ENCODE measurements at regions not wholly inside any gene's neighbourhood (a gene's known extent, or its start where the extent isn't known, plus 50 kb on each side); places are given as distances from the start of the nearest gene placed in this dataset.

DNA sequence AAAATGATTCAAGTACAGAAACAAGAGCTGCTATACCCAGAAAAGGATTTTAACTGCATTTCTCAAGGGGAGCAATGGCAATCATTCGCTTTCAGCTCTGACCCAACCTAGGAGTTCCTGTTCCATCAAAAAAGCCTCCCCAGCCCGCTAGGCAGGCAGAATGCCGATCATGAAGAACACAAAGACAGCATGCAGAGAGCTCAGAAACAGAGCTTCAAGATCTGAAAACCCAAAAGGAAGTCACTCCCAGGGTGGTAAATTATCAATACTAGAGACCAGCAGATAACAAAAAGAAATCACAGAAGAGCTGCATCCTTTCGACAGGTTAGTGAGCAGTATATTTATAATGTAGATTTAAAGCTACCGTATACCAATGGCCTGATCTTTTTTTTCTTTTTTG, 84.8 kb upstream of the CRIM1 start:
- Histone ChIP-seq H4K91ac (replicated peaks; ENCODE audit: insufficient read length, low read length) (no peak overlapping the region), H3K4me1 (replicated peaks in 1 of 4; ENCODE audit: control insufficient read depth in 3 of 4, insufficient read depth in 4 of 4, low read length in 3 of 4) (peaks cover 0 to 12% (median 9%) of the 10 kb centered on the region in 4 experiments; a peak in 4 of 7 replicates), H4K8ac (ENCODE audit: extremely low read depth, insufficient read depth, low read length) (no peak overlapping the region), H2BK120ac (replicated peaks; ENCODE audit: low read depth, low read length) (no peak overlapping the region), H3K4me3 (ENCODE audit: extremely low read depth in 1 of 4, insufficient read depth in 2 of 4, low read depth in 3 of 4, low read length in 4 of 4) (peak overlapping the region in 1 of 4 experiments; percentile 26; a peak in 1 of 8 replicates), H3K18ac (ENCODE audit: extremely low read depth, low read length) (no peak overlapping the region), H3K23me2 (ENCODE audit: low read depth, low read length) (no peaks in the 10 kb centered on the region; the same call in 1 of the 2 replicates), H3K9ac (replicated peaks in 1 of 4; ENCODE audit: extremely low read depth in 1 of 4, low read depth in 3 of 4, low read length in 3 of 4) (no peak overlapping the region), H2BK5ac (ENCODE audit: low read depth, low read length) (no peak overlapping the region), H2BK12ac (ENCODE audit: low read depth, low read length) (no peak overlapping the region), H3K4me2 (ENCODE audit: insufficient read depth in 1 of 2, low read depth in 2 of 2, low read length in 2 of 2) (peak overlapping the region; percentile 39 to 60; a peak in 3 of 4 replicates), H2AFZ (ENCODE audit: low read length) (no peak overlapping the region), H3K36me3 (ENCODE audit: control insufficient read depth in 2 of 4, insufficient read depth in 4 of 4, low read length in 3 of 4) (no peaks in the 10 kb centered on the region), H4K5ac (ENCODE audit: insufficient read length, low read depth, low read length) (no peak overlapping the region), H3K27me3 (replicated peaks in 1 of 4; ENCODE audit: control insufficient read depth in 3 of 4, extremely low read depth in 1 of 4, insufficient read depth in 3 of 4, low read length in 3 of 4) (no peaks in the 10 kb centered on the region), H3K14ac (ENCODE audit: insufficient read length) (no peak overlapping the region), H3K9me3 (ENCODE audit: insufficient read depth in 2 of 2, low read depth in 1 of 2, low read length in 1 of 2) (no peaks in the 10 kb centered on the region), H4K20me1 (replicated peaks in 1 of 2; ENCODE audit: control insufficient read depth in 1 of 2, insufficient read depth in 2 of 2, low read length in 2 of 2) (no peaks in the 10 kb centered on the region), H3K4ac (replicated peaks; ENCODE audit: insufficient read length, low read depth, low read length) (no peak overlapping the region), H3K79me1 (ENCODE audit: low read depth, low read length) (no peaks in the 10 kb centered on the region), H2BK20ac (ENCODE audit: low read length) (no peak overlapping the region), H2AK5ac (ENCODE audit: low read depth, low read length) (no peak overlapping the region), H3K23ac (ENCODE audit: insufficient read length) (no peak overlapping the region), H3K56ac (replicated peaks; ENCODE audit: insufficient read length, low read depth, low read length) (no peak overlapping the region), H3K27ac (ENCODE audit: low read depth, low read length) (no peak overlapping the region), H3K79me2 (ENCODE audit: control insufficient read depth in 1 of 2, insufficient read depth in 2 of 2, low read length in 2 of 2) (no peaks in the 10 kb centered on the region), H2BK15ac (ENCODE audit: low read length) (no peak overlapping the region)
- 2% methylated on average over 5 of the region's 5 CpGs; no CpG with 5 or more reads in 1 of the 2 experiments for WGBS, 2 experiments (ENCODE audit: extremely low coverage in 1 of 2, insufficient coverage in 1 of 2, insufficient read length in 1 of 2, insufficient replicate concordance in 2 of 2, low coverage in 1 of 2, low lambda C conversion rate in 2 of 2, missing lambda C conversion rate in 1 of 2)
- CTCF ChIA-PET (ENCODE audit: partially characterized antibody): interaction anchor here (1.1 kb wide), 1 partner anchor 394 kb away, joined by 3 read pairs; no protein-coding TSS in a partner anchor
- peak; percentile 93 for FAIRE-seq
- DNase-seq (ENCODE audit: low read depth in 1 of 2, low spot score in 2 of 2): peak; percentile 58 to 74
- POLR2A ChIA-PET (ENCODE audit: partially characterized antibody): interaction anchor here (1.0 kb wide), 1 partner anchor 11 kb away, joined by 3 read pairs; no protein-coding TSS in a partner anchor
- no peak for TF ChIP-seq SIX5 (IDR thresholded peaks at IDR 0.05; ENCODE audit: low read depth, low read length)
- peak; percentile 67 for TF ChIP-seq TEAD4 (IDR thresholded peaks at IDR 0.05; ENCODE audit: low read depth, low read length)
- TF ChIP-seq YY1 (IDR thresholded peaks at IDR 0.05; ENCODE audit: low read depth, low read length): 0 out of 2 replicates have a peak, but pooled peaks have one; percentile 43
- TF ChIP-seq NANOG (IDR thresholded peaks at IDR 0.05; ENCODE audit: insufficient read depth, low read depth, low read length, poor library complexity, severe bottlenecking): peak; percentile 99
- peak in 1 of 2 experiments; percentile 5; a peak in 1 of 4 replicates for TF ChIP-seq RAD21 (IDR thresholded peaks at IDR 0.05 in 1 of 2, conservative IDR thresholded peaks at IDR 0.05 in 1 of 2; ENCODE audit: low read depth in 2 of 2, low read length in 2 of 2)
- no peak for TF ChIP-seq KDM4A (IDR thresholded peaks at IDR 0.05; ENCODE audit: low read depth, low read length, severe bottlenecking)
- TF ChIP-seq, protein P1, sequence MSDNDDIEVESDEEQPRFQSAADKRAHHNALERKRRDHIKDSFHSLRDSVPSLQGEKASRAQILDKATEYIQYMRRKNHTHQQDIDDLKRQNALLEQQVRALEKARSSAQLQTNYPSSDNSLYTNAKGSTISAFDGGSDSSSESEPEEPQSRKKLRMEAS (IDR thresholded peaks at IDR 0.05): peak; percentile 34; the same call in 1 of the 2 replicates
- TF ChIP-seq SIRT6 (IDR thresholded peaks at IDR 0.05; ENCODE audit: low read length): no peak
- TF ChIP-seq HDAC2 (IDR thresholded peaks at IDR 0.05; ENCODE audit: borderline replicate concordance in 1 of 2, low read depth in 2 of 2, low read length in 2 of 2): peak; percentile 81; a peak in 2 of 4 replicates
- peak in 1 of 2 experiments; percentile 51; a peak in 1 of 3 replicates for TF ChIP-seq EP300 (IDR thresholded peaks at IDR 0.05; ENCODE audit: borderline replicate concordance in 1 of 2, low read depth in 2 of 2, low read length in 2 of 2)

All from H1 (cell line).